Liver (tissue), 8 donors: ENCODE measurements at regions not wholly inside any gene's neighbourhood (a gene's known extent, or its start where the extent isn't known, plus 50 kb on each side); places are given as distances from the start of the nearest gene placed in this dataset.

ENCODE experiments used
- DNase-seq: peaks from one replicate; pipeline ENCODE4 v3.0.0-alpha.2; 2017; ENCODE audit warnings: low spot score
- H3K27ac ChIP-seq, 2 donors: one replicate each; pipeline ENCODE4 v1.7.0; 2013; ENCODE audit warnings: inconsistent platforms in 2 of 2, low read length in 2 of 2, control low read depth in 1 of 2, low read depth in 1 of 2, mild to moderate bottlenecking in 1 of 2
- H3K27me3 ChIP-seq, 4 donors: one replicate each; pipeline versions ENCODE4 v1.6.1 to v1.7.0; 2013; ENCODE audit warnings: low read length in 3 of 4, inconsistent platforms in 1 of 4, mild to moderate bottlenecking in 1 of 4, moderate library complexity in 1 of 4; ENCODE audit not compliant: control insufficient read depth in 4 of 4, insufficient read depth in 4 of 4
- H3K36me3 ChIP-seq, 4 donors: one replicate each; pipeline versions ENCODE4 v1.6.1 to v1.7.0; 2013; ENCODE audit warnings: low read length in 3 of 4, mild to moderate bottlenecking in 3 of 4, low read depth in 1 of 4, moderate library complexity in 1 of 4; ENCODE audit not compliant: control insufficient read depth in 4 of 4, insufficient read depth in 3 of 4
- H3K4me1 ChIP-seq, 4 donors: one replicate each; pipeline versions ENCODE4 v1.6.1 to v1.7.0; 2013; ENCODE audit warnings: low read length in 3 of 4, mild to moderate bottlenecking in 3 of 4, moderate library complexity in 1 of 4; ENCODE audit not compliant: control insufficient read depth in 4 of 4, insufficient read depth in 4 of 4
- H3K4me3 ChIP-seq, 3 donors: one replicate each; pipeline versions ENCODE4 v1.6.1 to v1.7.0; 2013; ENCODE audit warnings: low read length in 3 of 3, control low read depth in 1 of 3, low read depth in 1 of 3, mild to moderate bottlenecking in 1 of 3
- H3K9ac ChIP-seq, 2 donors: one replicate each; pipeline ENCODE4 v1.7.0; 2013; ENCODE audit warnings: low read length in 2 of 2, mild to moderate bottlenecking in 2 of 2, moderate library complexity in 2 of 2, control low read depth in 1 of 2, low read depth in 1 of 2
- H3K9me3 ChIP-seq, 4 donors: one replicate each; pipeline versions ENCODE4 v1.6.1 to v1.7.0; 2013; ENCODE audit warnings: low read length in 3 of 4; ENCODE audit not compliant: control insufficient read depth in 4 of 4
- ATF3 ChIP-seq: IDR thresholded peaks from 2 replicates; pipeline ENCODE4 v1.6.1; 2016; ENCODE audit warnings: antibody characterized with exemption
- CTCF ChIP-seq: fragments of 150-350 bp; IDR thresholded peaks from 2 replicates; pipeline ENCODE4 v1.5.1; 2017; ENCODE audit warnings: improper control_type of control experiment, low read depth, low read length; ENCODE audit not compliant: missing input control
- FOXA1 ChIP-seq: IDR thresholded peaks from 2 replicates; pipeline ENCODE4 v1.6.1; 2016; ENCODE audit warnings: antibody characterized with exemption
- GABPA ChIP-seq, 2 donors: IDR thresholded peaks in 1 of 2; conservative IDR thresholded peaks in 1 of 2; 2 replicates each; pipeline ENCODE4 v1.6.1; 2016; ENCODE audit warnings: antibody characterized with exemption in 2 of 2, mild to moderate bottlenecking in 1 of 2, moderate library complexity in 1 of 2
- HNF4A ChIP-seq, 2 donors: conservative IDR thresholded peaks; 2 replicates each; pipeline ENCODE4 v1.6.1; 2016; ENCODE audit warnings: antibody characterized with exemption in 2 of 2, mild to moderate bottlenecking in 2 of 2
- HNF4G ChIP-seq: IDR thresholded peaks from 2 replicates; pipeline ENCODE4 v1.6.1; 2016; ENCODE audit warnings: antibody characterized with exemption
- JUND ChIP-seq, 2 donors: IDR thresholded peaks; 2 replicates each; pipeline ENCODE4 v1.6.1; 2016; ENCODE audit warnings: antibody characterized with exemption in 2 of 2
- MAX ChIP-seq: IDR thresholded peaks from 2 replicates; pipeline ENCODE4 v1.6.1; 2016; ENCODE audit warnings: antibody characterized with exemption
- NR2F2 ChIP-seq: IDR thresholded peaks from 2 replicates; pipeline ENCODE4 v1.6.1; 2016; ENCODE audit warnings: antibody characterized with exemption
- RAD21 ChIP-seq, 2 donors: IDR thresholded peaks; 2 replicates each; pipeline ENCODE4 v1.6.1; 2016; ENCODE audit warnings: antibody characterized with exemption in 2 of 2, mild to moderate bottlenecking in 2 of 2
- RXRA ChIP-seq, 2 donors: IDR thresholded peaks; 2 replicates each; pipeline ENCODE4 v1.6.1; 2017 to 2018; ENCODE audit warnings: antibody characterized with exemption in 2 of 2, mild to moderate bottlenecking in 1 of 2
- TAF1 ChIP-seq: conservative IDR thresholded peaks from 2 replicates; pipeline ENCODE4 v1.6.1; 2016; ENCODE audit warnings: antibody characterized with exemption, mild to moderate bottlenecking
- WGBS: extraction: QIAGEN DNeasy Blood & Tissue Kit; methylation state at CpG from one replicate; pipeline ENCODE4 v1.1.7; 2013; 5-methylcytosine and 5-hydroxymethylcytosine counted together
- TF ChIP-seq, protein P1 (sequence below): IDR thresholded peaks from 2 replicates; pipeline ENCODE4 v1.6.1; 2016; ENCODE audit warnings: antibody characterized with exemption, mild to moderate bottlenecking
- TF ChIP-seq, protein P2 (sequence below): IDR thresholded peaks from 2 replicates; pipeline ENCODE4 v1.6.1; 2016; ENCODE audit warnings: antibody characterized with exemption
- donor health status: healthy.
- donor health status: healthy.
- donor health status: healthy.
- donor health status: healthy.
- donor health status: healthy.

DNA sequence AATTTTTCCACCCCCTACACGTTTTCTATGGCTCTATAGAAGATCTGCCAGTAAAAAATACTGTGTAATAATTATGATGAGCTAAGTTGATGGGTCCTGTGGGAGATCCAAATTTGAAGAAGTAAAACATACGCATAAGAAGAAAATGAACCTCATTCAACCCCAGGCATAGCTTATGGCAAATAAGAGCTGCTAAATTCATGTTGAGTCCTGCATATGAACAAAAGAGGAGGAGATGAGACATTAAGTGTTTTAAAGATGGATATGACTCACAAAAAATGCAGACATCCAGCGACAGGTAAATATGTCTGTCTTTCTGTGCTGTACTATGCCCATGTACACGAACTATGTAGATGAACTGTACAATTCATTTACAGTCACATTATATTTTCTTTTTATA, 101.9 kb downstream of the LIG4 start:
- Histone ChIP-seq H3K9me3 (no peaks in the 10 kb centered on the region), H3K27ac (no peak overlapping the region), H3K27me3 (no peaks in the 10 kb centered on the region), H3K36me3 (no peaks in the 10 kb centered on the region), H3K4me1 (no peaks in the 10 kb centered on the region), H3K9ac (no peak overlapping the region), H3K4me3 (no peak overlapping the region)
- WGBS = 55% methylated on average over 4 of the region's 4 CpGs
- TF ChIP-seq ATF3 (no peak), GABPA (IDR thresholded peaks at IDR 0.05 in 1 of 2, conservative IDR thresholded peaks at IDR 0.05 in 1 of 2) (no peak), FOXA1 (no peak), RAD21 (IDR thresholded peaks at IDR 0.05) (no peak), MAX (no peak)
- DNase-seq = no peak

GRCh38 chr13:108104736-108105135, 110.6 kb downstream of the LIG4 start:
- Histone ChIP-seq H3K27ac (no peak overlapping the region), H3K4me3 (no peak overlapping the region), H3K9ac (no peak overlapping the region), H3K9me3 (no peaks in the 10 kb centered on the region), H3K36me3 (no peaks in the 10 kb centered on the region), H3K4me1 (no peaks in the 10 kb centered on the region), H3K27me3 (no peaks in the 10 kb centered on the region)
- 51% methylated on average over 2 of the region's 2 CpGs for WGBS
- TF ChIP-seq HNF4G (no peak), HNF4A (conservative IDR thresholded peaks at IDR 0.05) (no peak), FOXA1 (no peak), NR2F2 (no peak)
- no peak for DNase-seq

- Histone ChIP-seq H3K4me1 (no peaks in the 10 kb centered on the region), H3K4me3 (no peak overlapping the region), H3K27me3 (peaks cover 0 to 4% (median 2%) of the 10 kb centered on the region in 4 donors), H3K27ac (no peak overlapping the region), H3K36me3 (no peaks in the 10 kb centered on the region), H3K9ac (no peak overlapping the region), H3K9me3 (no peaks in the 10 kb centered on the region)
- no peak for DNase-seq
- no peak for TF ChIP-seq HNF4A (conservative IDR thresholded peaks at IDR 0.05)
- no peak for TF ChIP-seq RAD21 (IDR thresholded peaks at IDR 0.05)
- no peak for TF ChIP-seq TAF1
- TF ChIP-seq HNF4G = no peak
- TF ChIP-seq, protein P1, sequence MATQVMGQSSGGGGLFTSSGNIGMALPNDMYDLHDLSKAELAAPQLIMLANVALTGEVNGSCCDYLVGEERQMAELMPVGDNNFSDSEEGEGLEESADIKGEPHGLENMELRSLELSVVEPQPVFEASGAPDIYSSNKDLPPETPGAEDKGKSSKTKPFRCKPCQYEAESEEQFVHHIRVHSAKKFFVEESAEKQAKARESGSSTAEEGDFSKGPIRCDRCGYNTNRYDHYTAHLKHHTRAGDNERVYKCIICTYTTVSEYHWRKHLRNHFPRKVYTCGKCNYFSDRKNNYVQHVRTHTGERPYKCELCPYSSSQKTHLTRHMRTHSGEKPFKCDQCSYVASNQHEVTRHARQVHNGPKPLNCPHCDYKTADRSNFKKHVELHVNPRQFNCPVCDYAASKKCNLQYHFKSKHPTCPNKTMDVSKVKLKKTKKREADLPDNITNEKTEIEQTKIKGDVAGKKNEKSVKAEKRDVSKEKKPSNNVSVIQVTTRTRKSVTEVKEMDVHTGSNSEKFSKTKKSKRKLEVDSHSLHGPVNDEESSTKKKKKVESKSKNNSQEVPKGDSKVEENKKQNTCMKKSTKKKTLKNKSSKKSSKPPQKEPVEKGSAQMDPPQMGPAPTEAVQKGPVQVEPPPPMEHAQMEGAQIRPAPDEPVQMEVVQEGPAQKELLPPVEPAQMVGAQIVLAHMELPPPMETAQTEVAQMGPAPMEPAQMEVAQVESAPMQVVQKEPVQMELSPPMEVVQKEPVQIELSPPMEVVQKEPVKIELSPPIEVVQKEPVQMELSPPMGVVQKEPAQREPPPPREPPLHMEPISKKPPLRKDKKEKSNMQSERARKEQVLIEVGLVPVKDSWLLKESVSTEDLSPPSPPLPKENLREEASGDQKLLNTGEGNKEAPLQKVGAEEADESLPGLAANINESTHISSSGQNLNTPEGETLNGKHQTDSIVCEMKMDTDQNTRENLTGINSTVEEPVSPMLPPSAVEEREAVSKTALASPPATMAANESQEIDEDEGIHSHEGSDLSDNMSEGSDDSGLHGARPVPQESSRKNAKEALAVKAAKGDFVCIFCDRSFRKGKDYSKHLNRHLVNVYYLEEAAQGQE = no peak
- TF ChIP-seq RXRA (IDR thresholded peaks at IDR 0.05) = no peak
- no peak for TF ChIP-seq JUND (IDR thresholded peaks at IDR 0.05)
- TF ChIP-seq, protein P2, sequence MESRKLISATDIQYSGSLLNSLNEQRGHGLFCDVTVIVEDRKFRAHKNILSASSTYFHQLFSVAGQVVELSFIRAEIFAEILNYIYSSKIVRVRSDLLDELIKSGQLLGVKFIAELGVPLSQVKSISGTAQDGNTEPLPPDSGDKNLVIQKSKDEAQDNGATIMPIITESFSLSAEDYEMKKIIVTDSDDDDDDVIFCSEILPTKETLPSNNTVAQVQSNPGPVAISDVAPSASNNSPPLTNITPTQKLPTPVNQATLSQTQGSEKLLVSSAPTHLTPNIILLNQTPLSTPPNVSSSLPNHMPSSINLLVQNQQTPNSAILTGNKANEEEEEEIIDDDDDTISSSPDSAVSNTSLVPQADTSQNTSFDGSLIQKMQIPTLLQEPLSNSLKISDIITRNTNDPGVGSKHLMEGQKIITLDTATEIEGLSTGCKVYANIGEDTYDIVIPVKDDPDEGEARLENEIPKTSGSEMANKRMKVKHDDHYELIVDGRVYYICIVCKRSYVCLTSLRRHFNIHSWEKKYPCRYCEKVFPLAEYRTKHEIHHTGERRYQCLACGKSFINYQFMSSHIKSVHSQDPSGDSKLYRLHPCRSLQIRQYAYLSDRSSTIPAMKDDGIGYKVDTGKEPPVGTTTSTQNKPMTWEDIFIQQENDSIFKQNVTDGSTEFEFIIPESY = no peak
- TF ChIP-seq CTCF = no peak
- WGBS = 68% methylated on average over 6 of the region's 6 CpGs
These were observed 112.6 kb downstream of the LIG4 start for GRCh38 chr13:108102771-108103170.
